GM12875 (cell line): ENCODE measurements at regions not wholly inside any gene's neighbourhood (a gene's known extent, or its start where the extent isn't known, plus 50 kb on each side); places are given as distances from the start of the nearest gene placed in this dataset.
"Not testable (repeated sequence)": the region's sequence is repeated elsewhere in the genome, so short reads cannot be mapped to it uniquely, and the experiment has no call there.

Source experiments
- H3K4me3 ChIP-seq: one replicate; pipeline ENCODE4 v1.5.1; 2011; ENCODE audit warnings: low read depth, low read length, control low read depth
- TF ChIP-seq, protein P1 (sequence below): IDR thresholded peaks from 2 replicates; pipeline ENCODE4 v1.5.1; 2011; ENCODE audit warnings: low read depth, mild to moderate bottlenecking, control low read depth, inconsistent platforms, low read length, moderate library complexity, borderline replicate concordance; ENCODE audit not compliant: insufficient read depth

DNA sequence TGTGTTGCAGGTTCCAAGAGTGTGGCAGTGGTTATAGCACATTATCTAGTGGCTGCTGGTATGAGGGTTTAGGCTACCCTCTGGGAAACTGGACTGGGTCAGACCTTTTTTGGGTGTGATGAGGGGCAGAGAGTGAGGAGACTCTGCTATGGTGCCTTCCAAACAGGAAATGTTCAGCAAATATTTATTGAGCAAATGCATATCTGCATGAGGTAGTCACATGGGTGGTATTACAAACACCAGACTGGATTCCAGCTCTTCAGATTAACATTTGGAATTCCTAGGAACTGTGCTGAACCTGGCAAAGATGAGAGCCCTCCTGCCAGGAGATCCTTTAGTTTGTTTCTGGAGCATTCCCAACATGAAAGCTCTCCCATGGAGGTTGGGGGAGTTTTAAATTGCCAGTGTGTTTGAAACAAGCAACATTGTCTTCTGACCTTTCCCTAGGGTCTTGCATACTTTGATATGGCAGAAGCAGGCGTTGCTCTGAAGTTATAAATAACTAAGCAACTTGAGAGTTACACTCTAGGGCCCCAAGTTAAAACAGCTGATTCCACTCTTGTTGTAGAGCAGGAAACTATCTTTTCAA is 341.2 kb upstream of the C2CD4B start:
- TF ChIP-seq, protein P1, sequence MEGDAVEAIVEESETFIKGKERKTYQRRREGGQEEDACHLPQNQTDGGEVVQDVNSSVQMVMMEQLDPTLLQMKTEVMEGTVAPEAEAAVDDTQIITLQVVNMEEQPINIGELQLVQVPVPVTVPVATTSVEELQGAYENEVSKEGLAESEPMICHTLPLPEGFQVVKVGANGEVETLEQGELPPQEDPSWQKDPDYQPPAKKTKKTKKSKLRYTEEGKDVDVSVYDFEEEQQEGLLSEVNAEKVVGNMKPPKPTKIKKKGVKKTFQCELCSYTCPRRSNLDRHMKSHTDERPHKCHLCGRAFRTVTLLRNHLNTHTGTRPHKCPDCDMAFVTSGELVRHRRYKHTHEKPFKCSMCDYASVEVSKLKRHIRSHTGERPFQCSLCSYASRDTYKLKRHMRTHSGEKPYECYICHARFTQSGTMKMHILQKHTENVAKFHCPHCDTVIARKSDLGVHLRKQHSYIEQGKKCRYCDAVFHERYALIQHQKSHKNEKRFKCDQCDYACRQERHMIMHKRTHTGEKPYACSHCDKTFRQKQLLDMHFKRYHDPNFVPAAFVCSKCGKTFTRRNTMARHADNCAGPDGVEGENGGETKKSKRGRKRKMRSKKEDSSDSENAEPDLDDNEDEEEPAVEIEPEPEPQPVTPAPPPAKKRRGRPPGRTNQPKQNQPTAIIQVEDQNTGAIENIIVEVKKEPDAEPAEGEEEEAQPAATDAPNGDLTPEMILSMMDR, result no peak
- no peak overlapping the region for H3K4me3 ChIP-seq

DNA sequence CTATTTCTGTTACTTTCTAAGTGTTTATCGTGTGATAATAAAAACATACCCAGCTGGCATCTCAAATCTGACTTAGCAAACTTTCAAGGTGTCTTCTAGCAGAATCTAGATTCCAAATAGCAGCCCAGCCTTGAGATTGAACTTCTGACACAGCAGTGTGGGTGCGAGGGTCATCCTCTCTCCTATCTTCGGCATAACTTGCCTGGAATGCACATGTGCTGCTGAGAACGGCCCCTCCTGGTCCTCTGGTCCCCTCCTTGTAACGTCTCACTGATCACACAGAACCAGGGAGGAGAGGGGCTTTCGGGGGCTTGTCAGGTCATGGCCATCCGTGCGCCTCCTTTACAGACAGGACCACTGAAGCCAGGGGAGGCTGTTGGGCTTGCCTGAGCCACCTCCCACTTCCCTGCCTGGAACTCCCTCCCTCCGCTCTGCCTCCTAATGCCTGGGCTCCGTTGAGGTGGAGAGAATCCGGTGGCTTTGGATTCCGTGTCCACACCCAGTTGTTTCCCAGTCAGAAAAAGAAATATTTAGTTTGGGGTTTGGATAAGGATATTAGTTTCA is 344.4 kb upstream of the C2CD4B start:
- no peak overlapping the region for H3K4me3 ChIP-seq
- TF ChIP-seq, protein P1, result no peak

DNA sequence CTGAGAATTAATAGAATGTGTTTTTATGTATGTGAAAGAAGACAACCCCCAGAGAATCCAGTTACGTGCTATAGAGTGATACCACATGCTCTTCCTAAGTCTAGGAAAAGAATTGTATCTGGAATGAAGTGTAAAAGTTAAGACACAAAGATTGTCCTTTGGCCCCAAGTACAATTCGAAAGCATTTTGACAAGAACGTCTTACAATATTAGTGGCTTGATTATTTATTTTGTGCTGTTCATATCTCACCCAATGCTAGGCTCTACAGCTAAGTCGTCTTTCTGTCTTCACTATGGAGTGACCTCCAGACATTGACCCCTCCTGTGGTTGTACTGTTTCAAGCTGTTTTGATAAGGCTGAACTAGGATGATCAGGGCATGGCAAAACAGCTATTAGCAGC is 345.7 kb upstream of the C2CD4B start:
- TF ChIP-seq, protein P1, result no peak

DNA sequence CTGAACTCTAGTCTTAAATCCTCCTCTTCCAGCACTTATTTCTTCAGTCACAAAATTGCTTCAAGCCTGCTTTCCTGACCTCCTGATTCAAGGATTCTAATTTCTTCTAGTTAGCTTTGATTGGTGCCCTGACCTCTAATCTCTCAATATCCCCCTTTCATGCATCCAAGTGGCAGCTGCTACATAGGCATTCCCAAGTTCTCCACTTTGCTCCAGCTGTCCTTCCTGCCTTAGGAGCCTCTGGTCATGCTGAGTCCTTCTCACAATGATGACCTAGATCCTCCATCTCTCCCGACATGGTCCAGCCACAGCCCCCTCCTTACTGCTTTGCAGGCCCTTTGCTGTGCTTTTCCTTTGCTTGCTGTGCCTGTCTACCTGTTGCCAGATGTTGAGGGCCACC is 347.8 kb upstream of the C2CD4B start:
- H3K4me3 ChIP-seq, result no peak overlapping the region
- TF ChIP-seq, protein P1, result no peak

More for the DNA sequence above, 345.7 kb upstream of the C2CD4B start:
- H3K4me3 ChIP-seq, result no peak overlapping the region

DNA sequence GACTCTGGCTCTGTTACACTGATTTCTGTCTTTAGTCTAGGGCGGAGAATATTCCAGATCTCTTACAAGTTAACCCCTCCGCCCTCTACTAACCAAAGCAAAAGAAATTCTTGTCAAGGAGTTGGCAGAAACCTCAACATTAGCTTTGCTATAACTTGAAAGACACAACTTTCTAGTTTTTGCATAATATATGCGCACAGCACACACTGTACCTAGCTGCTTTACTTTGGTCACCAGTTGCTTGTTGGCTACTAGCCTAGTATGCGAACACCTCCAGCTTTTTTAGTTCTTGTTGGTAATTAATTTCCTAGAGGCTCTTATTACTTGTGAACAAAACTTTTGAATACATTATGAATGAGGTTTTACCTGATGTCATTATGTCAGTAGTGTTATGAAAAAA is 348.8 kb upstream of the C2CD4B start:
- H3K4me3 ChIP-seq, result no peak overlapping the region
- TF ChIP-seq, protein P1, result no peak

DNA sequence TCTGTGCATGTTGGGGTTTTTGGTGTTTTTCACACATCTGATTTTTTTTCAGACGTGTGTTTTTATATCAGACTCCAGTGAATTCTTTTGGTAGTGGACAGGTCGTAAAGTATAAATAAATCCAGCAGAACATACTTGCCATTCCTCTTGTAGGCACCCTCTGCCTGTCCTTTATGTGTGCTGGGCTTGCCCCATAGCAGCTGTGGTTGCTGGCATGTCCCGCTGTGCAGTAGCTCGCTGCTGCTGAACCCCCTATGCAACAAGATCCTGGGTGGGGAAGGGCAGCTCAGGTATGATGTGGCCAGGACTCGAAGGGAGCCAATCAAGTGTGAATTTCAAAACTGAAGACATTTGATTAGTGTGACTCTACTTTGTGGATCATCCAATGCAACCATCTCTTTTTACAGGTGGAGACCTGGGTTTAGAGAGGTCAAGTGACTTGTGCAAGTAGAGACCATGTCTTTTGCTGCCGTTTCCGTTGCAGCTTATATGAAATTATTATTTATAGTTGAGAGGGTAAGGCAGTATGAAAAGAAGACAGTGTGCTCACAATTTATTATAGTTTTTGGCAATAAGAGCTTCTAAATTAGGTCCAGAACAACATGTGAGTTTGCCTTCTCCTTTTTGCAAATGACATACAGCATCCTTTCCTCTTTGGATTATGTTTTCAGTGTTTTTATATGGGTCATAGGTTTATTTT is 350.8 kb upstream of the C2CD4B start:
- TF ChIP-seq, protein P1, result no peak
- no peak overlapping the region for H3K4me3 ChIP-seq

DNA sequence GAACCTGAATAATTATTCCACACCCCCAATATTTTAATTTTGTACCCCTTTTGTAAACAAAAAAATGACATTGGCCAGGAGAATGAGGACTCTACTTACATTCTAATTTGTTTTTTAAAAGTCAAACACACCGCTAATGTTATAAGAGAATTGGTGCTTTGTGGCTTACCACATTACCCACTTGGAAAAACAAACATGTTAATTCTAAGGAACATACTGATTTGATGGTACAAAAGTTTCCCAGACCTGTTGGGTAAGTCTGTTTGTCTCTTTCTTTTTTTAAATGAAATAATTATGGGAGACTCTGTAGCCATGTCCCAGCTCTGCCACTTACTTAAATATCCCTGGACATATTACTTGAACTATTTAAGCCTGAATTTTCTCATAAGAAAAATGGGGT is 352.5 kb upstream of the C2CD4B start:
- TF ChIP-seq, protein P1, result no peak
- H3K4me3 ChIP-seq, result no peak overlapping the region

DNA sequence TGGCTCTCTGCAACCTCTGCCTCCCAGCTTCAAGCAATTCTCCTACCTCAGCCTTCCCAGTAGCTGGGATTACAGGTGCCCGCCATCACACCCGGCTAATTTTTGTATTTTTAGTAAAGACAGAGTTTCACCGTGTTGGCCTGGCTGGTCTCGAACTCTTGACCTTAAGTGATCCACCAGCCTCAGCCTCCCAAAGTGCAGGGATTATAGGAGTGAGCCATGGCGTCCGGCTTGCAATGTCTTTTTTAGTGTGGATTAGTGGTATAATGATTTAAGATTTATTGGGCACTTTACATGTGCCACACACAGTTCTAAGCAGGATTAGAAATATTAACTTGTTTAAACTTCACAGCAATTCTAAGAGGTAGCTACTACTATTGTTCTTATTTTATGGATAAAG is 353.6 kb upstream of the C2CD4B start:
- H3K4me3 ChIP-seq, result not testable (repeated sequence)
